Right renal pelvis (tissue), 4 donors: ENCODE measurements at regions not wholly inside any gene's neighbourhood (a gene's known extent, or its start where the extent isn't known, plus 50 kb on each side); places are given as distances from the start of the nearest gene placed in this dataset.
A peak's percentile ranks its signal among the peaks of the same experiment; 100 is the strongest.

ENCODE experiments used
- DNase-seq, 4 donors: peaks; one replicate each; pipeline ENCODE4 v3.0.0-alpha.2; 2013; ENCODE audit warnings: low read depth in 4 of 4, low spot score in 3 of 4, missing footprints in 1 of 4

DNA sequence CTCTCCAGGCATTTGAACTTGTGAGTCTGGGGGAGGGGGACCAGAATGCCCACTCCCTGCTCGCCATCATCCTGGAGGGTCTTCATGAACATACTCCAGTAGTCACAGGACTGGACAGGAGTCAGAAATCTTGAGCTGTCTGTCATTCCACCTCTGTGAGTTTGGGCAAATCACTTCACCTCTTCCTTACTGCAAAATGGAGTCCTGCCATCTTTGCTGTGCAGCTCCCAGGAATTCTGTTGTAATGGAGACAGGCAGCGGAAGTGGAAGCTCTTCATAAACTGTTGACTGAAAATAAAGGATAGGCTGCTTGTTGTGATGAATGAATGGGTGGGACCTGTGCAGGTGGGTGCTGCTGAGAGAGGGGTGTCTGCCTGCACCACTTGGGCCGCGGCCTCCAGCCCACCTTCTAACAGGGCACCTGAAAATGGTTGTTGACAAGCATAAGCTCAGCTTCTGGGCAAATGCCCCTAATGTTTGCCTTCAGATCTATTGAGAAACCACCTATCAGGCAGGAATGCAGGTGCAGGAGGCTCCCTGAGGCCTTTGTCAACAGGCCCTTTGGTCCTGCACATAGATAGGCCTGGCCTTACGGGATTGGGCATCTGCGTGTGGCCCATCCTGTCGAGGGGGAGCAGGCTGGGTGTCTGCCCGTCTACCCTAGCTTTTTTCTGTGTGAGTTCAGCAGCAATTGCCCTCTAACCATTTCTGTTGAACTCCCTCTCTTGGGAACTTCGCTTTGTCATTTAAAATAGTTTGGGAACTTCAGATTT is 321.0 kb downstream of the RPS6KC1 start:
- no peak for DNase-seq

DNA sequence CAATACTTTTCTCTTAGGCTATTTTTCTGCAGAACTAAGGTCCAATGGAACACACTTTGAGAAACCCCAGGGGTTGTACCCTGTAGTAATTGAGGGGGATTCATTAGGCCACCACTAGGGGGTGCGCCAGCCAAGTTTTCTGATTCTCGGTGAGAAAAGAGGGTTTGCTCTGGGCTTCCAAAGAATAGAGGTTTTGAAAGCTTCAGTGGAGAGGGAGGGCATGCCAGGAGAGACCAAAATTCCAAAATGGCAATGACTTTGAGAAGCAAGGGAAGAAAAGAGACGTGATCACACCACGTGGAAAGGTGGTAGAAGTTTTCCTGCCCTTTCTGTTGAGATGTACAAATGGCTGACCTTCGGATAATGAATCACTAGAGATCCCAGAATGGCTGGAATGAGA is 323.3 kb downstream of the RPS6KC1 start:
- DNase-seq, result peak; percentile 48 to 60 (median 54)

DNA sequence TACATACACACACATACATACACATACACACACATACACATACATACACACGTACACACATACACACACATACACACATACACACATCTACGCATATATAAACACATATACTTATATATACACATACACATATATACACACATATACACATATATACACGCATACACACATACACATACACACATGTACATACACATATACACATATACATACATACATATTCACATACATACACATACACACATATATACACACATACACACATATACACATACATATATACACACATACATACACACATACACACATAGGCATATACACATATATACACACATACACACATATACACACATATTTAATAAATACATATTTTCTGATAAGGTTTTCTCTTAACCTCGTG is 324.0 kb downstream of the RPS6KC1 start:
- no peak for DNase-seq

DNA sequence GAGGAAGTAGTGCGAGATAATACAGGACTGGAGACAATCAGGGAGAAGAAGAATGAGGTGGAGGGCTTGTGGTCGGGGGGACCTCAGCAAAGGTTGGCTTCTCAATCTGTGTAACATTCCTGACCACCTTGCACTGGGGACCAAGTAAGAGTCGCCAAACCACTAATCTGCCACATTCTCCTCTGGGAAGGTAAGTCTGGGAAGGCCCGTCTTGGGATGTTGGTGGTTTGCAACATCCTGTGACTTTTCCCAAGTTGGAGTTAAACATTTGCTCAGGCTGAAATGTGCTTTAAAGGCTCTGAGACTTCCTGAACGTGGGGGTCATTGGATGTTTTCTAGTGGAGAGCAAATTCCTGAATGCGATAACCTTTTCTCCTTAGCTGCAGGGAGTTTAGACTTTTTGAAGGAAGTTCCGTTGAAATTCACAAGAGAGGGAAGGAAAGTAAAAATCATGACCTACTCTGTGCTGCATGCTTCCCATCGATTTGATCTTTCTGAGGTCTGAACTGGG is 325.9 kb downstream of the RPS6KC1 start:
- no peak for DNase-seq

DNA sequence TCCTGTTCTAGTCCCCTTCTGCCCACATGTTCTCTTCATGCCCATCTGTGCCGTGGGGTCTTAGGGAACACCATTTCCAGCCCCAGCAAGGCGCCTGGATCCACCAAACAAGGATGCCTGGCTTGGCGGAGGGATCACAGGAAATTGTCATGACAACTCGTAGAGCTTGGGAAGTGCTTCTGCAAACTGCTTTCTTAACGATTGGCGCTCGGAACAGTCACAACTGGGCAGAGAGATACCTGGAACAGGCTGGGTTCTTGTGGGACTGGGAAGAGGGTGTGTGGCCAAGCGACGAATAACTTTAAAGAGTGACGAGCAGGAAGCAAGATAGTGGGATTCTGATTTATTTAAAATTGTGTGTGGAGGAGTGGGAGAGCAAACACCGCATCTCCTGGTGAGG is 329.8 kb downstream of the RPS6KC1 start:
- DNase-seq, result no peak

DNA sequence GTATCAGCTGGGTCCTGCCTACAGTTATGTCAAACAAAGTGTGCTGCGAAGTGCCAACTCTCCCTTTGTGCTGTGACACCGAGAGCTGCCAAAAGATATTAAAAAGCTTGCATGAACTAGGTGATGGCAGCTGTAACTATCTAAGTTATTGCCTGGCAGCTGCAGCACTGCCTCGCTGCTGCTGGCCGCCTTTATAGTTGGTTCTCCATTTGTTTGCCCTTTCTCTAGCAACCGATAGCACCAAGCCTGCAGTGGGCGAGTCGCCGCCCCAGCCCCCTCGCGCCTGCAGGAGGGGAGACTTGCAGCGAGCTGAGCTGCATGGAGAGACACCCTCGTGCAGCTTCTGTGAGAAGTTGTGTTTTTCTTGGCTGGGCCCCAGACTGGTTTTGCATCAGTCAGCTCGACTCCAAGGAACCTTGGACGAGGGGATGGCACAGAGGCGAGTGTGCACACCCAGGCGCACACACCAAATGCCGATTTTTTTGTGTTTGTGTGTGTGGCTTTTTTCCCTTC is 330.6 kb downstream of the RPS6KC1 start:
- peak in 2 of 4 donors; percentile 12 to 27 for DNase-seq

DNA sequence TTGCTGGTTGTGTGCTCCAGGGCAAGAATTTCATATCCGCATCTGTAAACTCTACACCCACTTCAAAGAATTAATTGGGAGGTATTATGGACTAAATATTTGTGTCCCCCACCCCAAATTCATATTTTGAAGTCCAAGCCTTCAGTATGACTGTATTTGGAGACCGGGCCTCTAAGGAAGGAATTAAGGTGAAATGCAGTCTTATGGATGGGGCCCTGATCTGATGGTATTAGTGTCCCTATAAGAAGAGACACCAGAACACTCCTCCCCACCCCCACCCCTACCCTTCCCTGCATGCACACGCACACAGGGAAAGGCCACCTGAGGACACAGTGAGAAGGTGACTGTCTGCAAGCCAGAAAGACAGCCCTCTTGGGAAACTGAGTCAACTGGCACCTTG is 332.4 kb downstream of the RPS6KC1 start:
- no peak for DNase-seq

DNA sequence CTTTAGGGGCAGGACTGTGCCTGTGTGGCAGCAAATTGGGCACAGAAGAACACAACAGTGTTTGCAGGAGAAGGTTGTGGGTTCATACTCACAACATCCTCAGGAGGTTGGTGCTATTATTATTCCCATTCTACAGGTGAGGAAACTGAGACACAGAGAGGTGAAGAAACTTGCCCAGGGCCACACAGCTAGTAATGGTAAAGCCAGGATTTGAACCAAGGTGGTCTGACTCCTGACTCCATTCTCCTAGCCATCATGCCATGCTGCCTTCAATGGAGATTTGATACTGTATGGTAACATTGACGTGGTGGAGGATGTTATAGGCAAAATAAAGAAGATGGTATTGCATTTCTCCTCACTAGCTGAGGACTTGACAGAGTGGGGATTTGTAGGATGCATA is 334.2 kb downstream of the RPS6KC1 start:
- DNase-seq, result no peak

DNA sequence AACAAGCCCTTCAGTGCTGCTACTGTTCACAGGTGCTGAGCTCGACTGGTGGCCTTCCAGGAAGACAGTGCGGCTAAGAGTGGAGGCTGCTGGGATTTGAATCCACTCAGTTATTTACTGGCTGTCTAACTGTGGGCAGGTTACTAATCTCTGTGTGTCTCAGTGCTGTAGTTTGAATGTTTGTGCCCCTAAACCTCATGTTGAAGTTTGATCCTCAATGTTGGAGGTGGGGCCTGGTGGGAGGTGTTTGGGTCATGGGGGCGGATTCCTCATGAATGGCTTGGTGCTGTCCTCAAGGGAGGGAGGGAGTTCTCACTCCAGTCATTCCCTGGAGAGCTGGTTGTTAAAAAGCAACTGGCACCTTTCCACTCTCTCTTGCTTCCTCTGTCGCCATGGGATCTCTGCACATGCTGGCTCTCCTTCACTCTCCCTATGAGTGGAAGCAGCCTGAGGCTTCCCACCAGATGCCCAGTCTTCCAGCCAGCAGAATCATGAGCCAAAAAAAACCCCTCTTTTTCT is 334.8 kb downstream of the RPS6KC1 start:
- DNase-seq, result no peak

DNA sequence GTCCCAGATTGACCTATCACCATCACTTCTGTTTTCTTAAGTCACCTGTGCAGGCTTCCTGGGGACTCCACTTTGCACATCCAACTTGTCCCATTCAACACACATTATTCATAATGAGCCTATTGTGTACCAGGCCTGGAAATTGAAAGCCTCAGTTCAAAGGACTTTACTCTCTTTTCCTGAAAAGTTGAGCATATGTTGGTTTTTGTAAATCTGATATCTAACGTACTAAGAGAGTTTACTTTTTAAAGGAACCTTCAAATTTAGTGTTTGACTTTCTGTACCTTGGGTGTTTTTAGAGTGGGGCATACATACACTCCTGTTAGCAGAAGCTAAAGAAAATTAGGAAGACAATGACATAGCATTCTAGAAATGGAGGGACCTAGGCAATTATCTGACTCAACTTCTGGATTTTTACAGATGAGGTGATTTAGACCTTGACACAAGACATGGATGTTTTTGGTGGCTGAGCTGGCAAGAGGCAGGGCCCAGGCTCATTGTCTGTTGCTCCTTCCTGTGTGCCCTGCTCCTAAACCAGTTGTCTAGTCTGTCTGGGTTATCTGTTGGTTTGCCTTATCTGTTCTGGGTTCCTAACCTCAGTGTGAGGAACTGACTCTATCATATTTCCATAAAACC is 336.5 kb downstream of the RPS6KC1 start:
- DNase-seq, result no peak

DNA sequence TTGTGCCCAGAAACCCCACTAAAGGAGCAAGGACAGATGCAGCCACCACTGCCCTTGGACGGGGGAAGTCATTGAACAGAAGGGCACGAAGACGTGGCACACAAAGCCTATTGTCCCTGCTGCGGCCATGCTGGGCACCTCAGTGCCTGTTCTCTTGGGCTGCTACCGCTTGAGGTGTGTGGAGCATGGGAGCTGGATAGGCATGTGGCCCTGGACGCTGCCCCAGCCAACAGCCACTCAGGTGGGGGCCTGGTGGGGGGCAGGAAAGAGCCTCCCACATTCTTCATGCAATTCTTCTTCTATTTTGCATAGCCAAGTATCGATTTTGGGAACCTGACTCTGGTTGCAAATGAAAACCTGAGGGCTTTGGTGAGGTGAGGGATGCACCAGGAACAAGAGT is 337.2 kb downstream of the RPS6KC1 start:
- no peak for DNase-seq

DNA sequence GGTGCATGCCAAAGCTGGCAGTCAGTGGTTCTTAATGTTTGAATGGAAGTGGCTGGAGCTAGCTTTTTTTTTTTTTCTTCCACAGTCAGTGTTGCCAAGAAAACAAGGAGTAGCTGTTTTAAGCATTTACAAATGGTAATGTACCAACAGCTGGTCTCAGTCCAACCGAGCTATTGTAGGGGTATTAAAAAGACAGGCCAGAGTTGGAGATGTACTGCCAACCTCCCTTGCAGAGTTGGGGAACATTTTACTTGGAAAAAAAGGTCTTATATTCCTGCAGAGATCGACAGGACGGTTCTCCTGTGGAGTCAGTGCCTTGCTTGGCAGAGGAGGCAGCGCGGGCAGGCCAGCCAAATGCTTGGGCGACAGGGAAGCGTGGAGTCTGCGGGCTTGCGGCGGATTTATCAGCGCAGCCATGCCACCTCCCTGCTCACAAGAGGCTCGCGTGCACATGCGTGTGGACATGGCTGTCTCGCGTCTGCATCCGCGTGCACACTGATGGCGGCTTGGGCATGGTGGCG is 338.1 kb downstream of the RPS6KC1 start:
- no peak for DNase-seq

DNA sequence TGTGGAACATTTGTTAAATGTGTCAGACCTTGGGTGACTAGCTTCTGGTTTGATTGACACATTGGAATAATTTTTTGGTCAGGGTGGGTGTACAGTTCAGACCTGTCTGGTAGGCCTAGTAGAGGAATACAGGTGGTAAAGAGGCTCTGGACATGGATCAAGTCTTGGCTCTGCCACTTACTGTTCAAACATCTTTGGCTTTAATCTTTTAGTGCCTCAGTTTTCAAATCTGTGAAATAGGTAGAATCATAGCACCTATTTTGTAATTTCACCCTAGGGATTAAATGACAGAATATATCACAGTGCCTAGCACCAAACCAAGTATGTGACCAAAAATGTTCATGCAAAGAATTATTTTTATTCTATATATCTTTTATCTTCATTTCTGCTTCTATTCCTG is 340.4 kb downstream of the RPS6KC1 start:
- no peak for DNase-seq

DNA sequence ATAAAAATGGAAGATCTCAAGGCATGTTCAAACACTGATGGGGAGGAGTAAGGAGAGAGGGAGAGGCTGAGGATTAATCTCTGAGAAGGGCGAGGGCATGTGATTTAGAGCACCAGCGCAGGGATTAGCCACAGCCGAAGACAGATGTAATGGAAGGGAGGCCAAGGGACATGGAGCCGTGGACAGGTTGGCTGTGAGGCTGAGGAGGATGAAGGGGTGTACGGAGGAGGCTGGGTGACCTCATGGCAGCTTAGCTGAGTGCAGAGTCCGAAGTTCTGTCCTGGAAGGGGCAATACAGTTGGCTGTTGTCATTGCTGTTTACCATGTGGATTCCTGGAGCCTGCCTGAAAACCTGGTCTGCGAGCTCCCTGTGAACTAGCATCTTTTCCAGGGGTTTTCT is 342.8 kb downstream of the RPS6KC1 start:
- no peak for DNase-seq

DNA sequence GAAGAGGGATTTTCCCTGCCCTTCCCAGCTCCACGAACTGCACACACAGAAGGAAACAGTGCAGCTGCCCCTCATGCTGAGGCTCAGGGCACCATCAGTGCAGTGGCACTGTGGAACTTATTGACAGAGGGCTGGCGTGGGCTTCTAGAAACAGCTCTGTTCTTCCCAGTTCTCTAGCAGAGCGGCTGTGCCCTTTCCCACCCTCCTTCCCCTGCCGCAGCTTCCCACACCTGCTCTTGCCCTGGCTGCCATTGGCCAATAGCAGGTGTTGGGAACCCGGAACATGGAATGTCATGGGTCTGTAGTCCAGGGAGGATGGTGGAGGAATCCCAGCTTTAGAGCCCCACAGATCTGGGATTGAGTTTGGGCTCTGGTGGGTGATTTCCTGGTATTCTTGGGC is 343.8 kb downstream of the RPS6KC1 start:
- no peak for DNase-seq

DNA sequence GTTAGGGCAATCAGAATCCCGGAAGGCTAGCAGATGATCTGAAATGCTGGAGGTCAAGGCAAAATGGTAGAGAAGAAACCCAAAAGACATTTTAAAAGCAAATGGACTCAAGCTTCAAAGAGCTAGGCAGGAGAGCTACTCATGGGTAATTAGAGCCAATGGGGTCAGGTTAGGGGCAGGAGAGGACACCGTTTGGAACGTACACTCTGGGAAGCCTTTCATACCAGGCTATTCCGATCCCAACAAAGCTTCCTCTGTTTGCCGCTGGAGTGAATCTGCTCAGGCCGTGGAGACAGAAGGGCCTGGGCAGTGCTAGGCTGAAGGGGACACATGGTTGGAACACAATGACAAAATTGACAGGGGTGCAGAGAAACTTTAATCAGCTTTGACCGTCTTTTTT is 346.6 kb downstream of the RPS6KC1 start:
- DNase-seq, result no peak

DNA sequence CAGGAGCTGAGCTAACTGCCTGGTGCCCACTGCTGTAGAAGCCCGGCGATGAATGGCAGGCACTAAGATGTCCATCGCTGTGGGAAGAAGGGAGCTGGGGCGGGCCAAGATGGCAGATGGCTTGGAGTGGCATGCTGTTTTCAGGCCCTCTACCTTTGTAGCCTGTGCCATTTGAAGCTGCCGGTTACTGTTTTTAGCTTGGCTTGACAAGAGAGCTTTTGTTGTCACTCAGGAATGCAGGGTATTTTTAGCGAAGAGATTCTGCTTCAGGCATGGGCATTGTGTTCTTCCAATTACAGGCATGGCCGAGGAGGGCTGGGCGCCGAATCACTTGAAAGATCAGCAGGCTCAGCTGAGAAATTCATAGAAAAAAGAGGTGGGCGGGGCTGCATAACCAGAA is 348.7 kb downstream of the RPS6KC1 start:
- DNase-seq, result no peak

DNA sequence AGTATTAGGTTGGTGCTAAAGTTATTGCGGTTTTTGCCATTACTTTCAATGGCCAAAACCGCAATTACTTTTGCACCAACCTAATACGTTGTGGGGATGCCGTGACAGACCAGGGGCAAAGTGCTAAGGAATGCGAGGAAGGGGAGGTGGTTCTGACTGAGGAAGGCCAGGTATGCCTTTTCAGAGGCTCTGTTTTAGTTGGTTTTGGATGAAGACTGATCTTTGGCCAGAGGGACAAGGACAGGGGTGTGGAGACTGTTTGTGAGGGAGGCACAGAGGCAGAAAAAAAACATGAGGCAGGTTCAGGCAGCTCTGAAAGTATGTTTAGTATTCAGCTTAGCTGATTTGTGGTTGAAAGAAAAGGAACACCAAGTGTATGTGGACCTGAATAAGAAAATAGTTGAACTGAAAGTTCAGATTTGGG is 358.2 kb downstream of the RPS6KC1 start:
- no peak for DNase-seq

DNA sequence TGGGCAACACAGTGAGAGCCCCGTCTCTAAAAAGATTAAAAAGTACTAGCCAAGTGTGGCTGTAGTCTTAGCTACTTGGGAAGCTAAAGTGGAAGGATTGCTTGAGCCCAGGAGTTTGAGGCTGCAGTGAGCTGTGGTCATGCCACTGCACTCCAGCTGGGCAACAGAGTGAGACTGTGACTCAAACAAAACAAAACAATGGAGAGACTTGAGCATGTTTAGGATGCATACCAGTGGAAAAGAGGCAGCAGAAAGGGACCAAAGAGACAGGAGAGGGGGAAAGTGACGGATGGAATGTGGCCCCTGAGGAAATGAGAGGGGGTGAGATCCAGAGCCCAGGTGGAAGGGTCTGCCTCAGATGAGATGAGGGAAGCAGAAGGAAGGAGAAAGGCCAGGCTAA is 358.9 kb downstream of the RPS6KC1 start:
- DNase-seq, result no peak

DNA sequence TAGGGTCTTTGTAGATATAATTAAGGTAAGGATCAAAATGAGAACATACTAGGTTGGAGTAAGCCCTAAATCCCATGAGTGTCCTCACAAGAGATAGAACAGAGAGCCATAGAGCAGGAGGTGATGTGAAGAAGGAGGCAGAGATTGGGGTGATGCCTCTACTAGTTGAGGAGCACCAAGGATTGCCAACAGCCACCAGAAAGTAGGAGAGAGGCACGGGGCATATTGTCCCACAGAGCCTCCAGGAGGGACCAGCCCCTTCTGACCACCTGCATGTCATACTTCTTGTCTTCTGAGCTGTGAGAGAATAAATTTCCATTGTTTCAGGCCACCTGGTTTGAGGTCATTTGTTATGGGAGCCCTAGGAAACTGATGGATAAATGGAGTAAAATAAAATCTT is 363.3 kb downstream of the RPS6KC1 start:
- no peak for DNase-seq

DNA sequence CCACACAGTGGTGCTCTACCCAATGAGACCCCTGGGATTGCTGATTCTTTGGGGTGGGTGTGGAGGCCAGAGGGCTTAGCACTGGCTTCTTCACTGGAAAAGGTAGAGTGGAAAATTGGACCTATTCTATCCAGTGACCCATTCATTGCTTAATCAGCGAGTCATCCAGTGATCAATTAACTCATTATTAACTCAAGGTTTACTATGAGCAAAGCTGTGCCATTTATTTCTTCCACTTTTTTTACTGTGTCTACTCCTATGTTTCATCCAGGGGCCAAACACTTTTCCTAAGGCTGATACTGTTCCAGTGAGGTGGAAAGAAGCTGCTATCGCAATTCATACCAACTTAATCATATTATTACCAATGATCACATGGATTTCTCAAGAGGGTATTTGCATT is 363.9 kb downstream of the RPS6KC1 start:
- DNase-seq, result no peak
